Dedifferentiated amniotic fluid mesenchymal stem cell (primary cell): ENCODE measurements at regions not wholly inside any gene's neighbourhood (a gene's known extent, or its start where the extent isn't known, plus 50 kb on each side); places are given as distances from the start of the nearest gene placed in this dataset.
"Not testable (repeated sequence)": the region's sequence is repeated elsewhere in the genome, so short reads cannot be mapped to it uniquely, and the experiment has no call there.

ENCODE experiments used
- DNase-seq: peaks from one replicate; pipeline ENCODE4 v3.0.0-alpha.2; 2016; ENCODE audit errors: extremely low spot score

DNA sequence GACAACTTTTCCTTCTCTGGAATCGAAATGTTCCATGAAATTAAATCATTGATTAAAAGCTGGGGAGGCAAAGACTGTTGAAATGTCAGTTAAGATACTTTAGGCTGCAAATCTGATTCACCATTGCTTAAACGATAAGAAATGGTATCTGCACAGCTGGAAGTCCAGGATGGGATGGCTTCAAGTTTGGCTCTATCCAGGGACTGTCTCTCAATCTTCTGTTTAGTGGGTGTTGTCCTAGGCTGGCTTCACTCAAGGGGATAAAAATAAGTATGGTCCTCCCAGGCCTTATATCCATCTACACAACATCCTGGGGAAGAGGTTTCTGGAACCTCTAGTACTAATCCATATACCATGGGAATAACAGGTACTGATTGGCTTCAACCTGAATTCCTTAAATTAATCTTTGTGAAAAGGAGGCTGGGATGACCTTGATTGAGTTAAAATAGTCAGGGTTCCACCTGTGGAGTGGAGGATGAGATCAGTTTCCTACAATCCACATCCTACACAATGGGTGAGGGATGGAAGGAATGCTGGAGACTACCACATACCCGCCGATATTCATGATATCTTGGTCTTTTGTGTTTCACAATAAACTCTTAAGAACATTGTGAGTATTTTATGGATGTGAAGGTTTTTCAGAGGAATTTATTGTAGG is 156.0 kb upstream of the L3MBTL4 start:
- no peak for DNase-seq

DNA sequence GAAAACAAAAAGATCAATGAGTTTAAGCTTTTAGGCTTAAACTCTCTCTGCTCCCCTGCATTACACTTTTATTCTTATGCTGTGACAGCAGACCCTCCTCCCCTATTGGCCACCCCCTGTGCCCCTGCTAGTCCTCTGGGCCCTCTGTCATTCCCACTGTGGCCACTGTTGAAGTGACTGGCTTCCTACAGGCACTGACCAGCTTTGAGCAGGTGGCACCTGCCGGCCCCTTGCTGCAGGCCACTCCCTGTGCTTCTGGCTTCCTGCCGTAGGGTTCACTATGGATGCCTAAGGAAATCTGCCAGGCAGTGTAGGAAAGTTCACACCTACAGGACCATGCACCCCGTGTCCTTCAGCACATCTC is 156.5 kb upstream of the L3MBTL4 start:
- no peak for DNase-seq

- DNase-seq = not testable (repeated sequence)
These were observed 157.3 kb upstream of the ARHGAP28 start for GRCh38 chr18:6572192-6572591.

- no peak for DNase-seq
These were observed 154.9 kb upstream of the ARHGAP28 start for GRCh38 chr18:6574631-6575030.

GRCh38 chr18:6575908-6576307 is 153.6 kb upstream of the ARHGAP28 start:
- DNase-seq = no peak

DNA sequence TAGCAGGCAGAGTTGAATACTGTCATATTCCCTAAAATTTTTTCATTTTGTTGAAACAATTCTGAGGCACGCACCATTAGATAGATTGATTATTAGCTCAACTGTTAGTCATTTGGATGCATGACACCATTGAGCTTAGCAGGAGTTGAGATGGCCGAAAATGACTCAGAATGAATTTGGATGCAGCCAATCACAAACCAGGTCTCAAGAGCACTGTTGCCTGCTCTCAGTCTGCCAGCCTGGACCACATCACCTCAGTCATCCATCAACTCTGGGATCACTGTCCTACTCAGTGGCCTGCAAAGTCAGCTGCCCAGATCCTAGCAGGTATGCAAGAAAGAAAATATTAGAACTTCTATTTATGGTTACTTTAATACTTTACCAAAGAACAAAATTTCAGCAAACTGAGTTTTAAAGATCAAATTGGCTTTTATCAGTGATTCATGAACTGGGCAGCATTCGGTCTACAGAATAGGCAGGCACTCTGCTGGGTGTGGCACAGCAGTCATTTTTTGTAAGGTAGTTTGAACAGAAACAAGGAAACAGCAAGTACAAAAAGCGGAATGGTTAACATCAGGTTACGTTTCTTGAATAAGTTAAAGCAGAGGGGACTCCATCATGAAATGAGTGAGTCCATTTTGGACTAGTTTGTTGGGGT is 152.7 kb upstream of the ARHGAP28 start:
- no peak for DNase-seq

GRCh38 chr18:6578686-6579085 is 150.8 kb upstream of the ARHGAP28 start:
- DNase-seq = no peak

- DNase-seq = no peak
These were observed 150.0 kb upstream of the ARHGAP28 start for GRCh38 chr18:6579486-6579885.

GRCh38 chr18:6580401-6580800 is 149.1 kb upstream of the ARHGAP28 start:
- DNase-seq = no peak

- no peak for DNase-seq
These were observed 139.6 kb upstream of the ARHGAP28 start for GRCh38 chr18:6589923-6590322.

GRCh38 chr18:6590326-6590725 is 139.2 kb upstream of the ARHGAP28 start:
- no peak for DNase-seq

DNA sequence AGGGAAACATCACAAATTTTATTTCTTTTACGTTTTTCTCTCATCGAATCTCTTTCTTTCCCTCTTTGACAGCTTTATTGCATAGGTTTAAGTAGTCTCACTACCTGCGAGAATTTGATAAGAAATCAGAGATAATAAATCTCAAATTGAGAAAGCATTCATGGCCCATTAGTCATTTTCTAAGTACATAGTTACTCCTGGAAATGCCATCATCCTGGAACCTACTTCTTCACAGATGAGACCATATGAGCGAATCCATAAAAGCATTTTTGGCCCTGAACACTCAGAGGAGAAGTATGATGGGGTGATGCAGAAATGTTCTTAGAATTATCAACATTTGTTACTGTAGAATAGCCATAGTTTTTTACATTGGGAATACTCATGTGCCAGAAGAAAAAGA is 138.0 kb upstream of the ARHGAP28 start:
- no peak for DNase-seq

- no peak for DNase-seq
These were observed 137.0 kb upstream of the ARHGAP28 start for GRCh38 chr18:6592522-6592921.

DNA sequence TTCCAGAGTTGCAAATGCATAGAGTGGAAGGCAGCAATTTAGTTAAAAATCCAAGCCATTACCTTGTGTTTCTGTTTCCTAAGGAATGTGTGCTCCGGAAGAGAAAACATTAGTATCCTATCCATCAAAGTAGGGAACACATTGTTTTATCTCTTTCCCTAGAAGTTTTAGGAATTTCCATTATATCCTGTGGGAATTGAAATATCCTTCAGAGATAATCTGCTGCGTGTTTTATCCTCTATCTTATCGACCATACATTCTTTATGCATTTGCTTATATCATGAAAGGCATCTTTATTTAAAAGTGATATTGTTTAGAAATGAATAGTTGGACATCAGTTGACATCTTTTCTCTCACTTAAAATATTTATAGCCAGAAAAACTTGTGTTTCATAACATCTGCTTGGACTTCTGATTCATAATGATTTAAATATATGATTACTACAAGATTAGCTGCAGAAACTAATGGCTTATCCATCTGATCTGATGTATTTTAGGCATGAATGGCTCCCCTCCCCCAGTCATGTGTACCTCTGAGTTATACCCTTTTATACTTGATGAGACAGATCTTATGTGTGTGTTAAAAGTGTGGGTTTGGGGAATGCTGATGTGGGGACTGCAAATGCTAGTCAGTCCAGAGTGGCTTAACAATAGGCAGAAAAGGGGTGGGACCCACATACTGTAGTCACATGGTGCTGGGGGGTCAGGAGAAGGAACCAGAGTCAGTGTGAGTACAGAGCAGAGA is 136.2 kb upstream of the ARHGAP28 start:
- DNase-seq = no peak

GRCh38 chr18:6595666-6596065 is 133.8 kb upstream of the ARHGAP28 start:
- DNase-seq = no peak

- DNase-seq = no peak
These were observed 130.9 kb upstream of the ARHGAP28 start for GRCh38 chr18:6598657-6599056.

GRCh38 chr18:6600667-6601167 is 128.8 kb upstream of the ARHGAP28 start:
- no peak for DNase-seq

DNA sequence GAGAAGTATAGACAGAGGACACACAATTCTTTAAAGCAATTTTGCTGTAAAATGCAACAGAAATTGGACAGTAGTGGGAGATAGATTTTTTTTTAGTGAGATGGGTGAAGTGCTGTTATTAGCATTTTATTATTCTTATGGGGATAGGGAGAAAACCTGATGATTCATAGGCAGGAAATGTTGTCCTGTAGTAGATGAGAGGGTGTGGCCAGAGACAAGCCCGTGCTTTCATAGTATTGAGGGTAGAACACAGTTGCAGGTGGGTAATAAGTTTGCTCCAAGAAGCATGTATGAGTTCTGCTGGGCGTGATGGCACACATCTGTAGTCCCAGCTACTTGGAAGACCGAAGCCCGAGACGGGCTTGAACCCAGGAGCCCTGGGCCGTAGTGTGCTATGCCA is 128.3 kb upstream of the ARHGAP28 start:
- DNase-seq = no peak

GRCh38 chr18:6602365-6602764 is 127.2 kb upstream of the ARHGAP28 start:
- DNase-seq = no peak

DNA sequence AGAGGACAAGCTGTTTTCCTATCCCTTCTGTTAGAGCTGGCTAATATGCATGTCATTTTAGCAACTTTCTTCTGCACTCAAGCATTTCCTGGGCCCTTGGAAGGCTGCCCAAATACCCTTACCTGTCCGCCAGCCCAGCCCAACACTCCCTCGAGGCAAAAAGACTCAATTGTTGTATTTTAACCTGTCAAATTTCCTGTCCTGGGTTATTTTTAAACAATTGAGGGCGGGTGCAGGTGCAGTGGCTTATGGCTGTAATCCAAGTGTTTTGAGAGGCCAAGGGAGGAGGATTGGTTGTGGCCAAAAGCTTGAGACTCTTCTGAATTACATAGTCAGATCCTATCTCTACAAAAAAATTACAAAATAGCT is 125.0 kb upstream of the ARHGAP28 start:
- no peak for DNase-seq

- no peak for DNase-seq
These were observed 124.2 kb upstream of the ARHGAP28 start for GRCh38 chr18:6605115-6605869.

- DNase-seq = no peak
These were observed 123.0 kb upstream of the ARHGAP28 start for GRCh38 chr18:6606411-6607085.
